GM10847 (cell line): ENCODE measurements at regions not wholly inside any gene's neighbourhood (a gene's known extent, or its start where the extent isn't known, plus 50 kb on each side); places are given as distances from the start of the nearest gene placed in this dataset.

Source experiments
- POLR2A ChIP-seq: IDR thresholded peaks from 2 replicates; pipeline ENCODE4 v1.6.1; 2011; ENCODE audit not compliant: insufficient read length; ENCODE audit errors: extremely low read depth

DNA sequence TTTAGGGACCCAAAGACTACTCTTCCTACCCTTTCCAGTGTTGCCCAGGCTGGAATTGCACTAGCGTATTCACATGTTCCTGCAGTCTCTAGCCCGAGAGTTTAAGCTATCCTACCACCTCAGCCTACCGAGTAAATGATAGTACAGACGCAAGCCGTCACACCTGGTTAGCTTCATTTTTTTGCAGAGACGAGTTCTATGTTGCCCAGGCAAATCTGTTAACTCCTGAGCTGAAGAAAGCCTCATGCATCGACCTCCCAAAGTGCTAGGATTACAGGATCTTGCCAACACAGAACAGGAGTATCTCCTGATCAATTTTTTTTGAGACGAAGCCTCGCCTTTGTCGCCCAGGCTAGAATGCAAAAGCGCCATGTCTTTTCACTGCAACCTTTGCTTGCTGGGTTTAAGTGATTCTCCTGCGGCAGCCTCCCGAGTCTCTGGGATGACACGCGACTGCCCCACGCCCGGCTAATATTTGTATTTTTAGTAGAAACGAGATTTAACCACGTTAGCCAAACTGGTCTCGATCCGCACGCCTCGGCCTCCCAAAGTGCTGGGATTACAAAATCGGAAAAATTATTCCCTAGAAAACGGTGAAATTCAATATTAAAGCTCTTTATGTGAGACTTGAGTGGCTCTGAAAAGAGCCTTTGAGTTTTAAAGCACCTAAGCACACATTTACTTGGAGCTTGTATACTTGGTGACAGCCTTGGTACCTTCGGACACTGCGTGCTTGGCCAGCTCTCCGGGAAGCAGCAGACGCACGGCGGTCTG is 128.5 kb downstream of the HFE start:
- no peak for TF ChIP-seq POLR2A

DNA sequence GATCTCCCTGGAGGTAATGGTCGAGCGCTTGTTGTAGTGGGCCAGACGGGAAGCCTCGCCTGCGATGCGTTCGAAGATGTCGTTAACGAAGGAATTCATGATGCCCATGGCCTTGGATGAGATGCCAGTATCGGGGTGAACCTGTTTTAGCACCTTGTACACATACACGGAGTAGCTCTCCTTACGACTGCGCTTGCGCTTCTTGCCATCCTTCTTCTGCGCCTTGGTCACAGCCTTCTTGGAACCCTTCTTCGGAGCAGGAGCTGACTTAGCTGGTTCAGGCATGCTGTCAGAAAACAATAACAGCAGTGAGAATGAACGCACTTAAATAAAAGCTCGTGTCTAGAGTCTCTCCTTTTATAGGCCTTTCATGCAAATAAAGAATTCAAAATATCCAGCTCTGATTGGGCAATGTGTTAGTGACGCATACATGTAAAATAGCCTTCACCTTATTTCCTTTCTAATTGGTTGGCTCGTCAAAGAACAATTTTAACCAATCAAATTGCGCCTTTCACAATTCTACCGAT is 129.2 kb downstream of the HFE start:
- TF ChIP-seq POLR2A, result peak; percentile 93

DNA sequence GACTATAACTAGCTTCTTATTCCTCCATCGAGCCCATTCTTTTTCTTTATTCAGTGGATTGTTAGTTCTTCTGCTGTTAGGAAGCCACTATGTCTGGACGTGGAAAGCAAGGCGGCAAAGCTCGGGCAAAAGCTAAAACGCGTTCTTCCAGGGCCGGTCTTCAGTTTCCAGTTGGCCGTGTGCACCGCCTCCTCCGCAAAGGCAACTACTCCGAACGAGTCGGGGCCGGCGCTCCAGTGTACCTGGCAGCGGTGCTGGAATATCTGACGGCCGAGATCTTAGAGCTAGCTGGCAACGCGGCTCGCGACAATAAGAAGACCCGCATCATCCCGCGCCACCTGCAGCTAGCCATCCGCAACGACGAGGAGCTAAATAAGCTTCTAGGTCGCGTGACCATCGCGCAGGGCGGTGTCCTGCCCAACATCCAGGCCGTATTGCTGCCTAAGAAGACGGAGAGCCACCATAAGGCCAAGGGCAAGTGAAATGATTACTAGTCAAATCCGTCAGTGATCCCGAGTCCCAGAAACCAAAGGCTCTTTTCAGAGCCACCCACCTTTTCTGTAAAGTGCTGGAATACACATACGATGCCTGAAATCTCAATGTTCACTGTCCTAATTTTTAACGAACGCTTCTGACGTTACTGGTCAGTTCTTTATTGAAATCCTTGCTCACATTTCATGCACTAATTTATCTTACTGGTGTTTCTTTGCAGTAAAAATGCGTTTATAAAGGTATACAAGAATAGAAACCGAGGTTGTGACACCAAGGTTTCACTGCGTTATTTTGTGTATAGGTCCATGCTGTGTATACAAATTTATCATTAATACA is 129.9 kb downstream of the HFE start:
- TF ChIP-seq POLR2A, result peak; percentile 97

DNA sequence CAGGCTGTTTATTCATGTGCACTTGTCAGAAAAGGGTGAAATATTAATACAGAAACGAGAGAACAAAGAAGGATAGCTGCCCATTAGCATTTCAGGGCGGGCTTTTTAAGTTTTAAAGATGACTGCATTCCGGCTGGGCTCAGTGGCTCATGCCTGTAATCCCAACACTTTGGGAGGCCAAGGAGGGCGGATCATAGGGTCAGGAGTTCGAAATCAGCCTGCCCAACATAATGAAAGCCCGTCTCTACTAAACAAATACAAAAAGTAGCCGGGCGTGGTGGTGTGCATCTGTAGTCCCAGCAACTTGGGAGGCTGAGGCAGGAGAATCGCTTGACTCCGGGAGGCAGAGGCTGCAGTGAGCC is 130.5 kb downstream of the HFE start:
- no peak for TF ChIP-seq POLR2A

DNA sequence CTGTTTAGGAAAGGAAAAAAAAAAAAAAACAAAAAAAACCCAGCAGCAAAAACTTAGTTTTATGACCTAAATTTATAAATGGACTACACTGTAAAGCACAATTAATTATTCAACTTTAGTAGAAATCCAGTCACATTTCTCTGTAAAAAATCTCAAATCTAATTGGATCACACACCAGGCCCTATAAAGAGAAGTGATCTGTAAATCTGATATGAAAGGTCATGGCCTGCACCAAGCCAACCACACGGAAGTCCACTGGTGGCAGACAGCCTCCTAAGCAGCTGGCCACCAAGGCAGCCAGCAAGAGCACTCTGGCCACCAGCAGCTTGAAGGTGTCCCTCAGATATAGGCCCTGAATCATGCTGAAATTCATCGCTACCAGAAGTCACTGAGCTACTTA is 131.6 kb downstream of the HFE start:
- no peak for TF ChIP-seq POLR2A

DNA sequence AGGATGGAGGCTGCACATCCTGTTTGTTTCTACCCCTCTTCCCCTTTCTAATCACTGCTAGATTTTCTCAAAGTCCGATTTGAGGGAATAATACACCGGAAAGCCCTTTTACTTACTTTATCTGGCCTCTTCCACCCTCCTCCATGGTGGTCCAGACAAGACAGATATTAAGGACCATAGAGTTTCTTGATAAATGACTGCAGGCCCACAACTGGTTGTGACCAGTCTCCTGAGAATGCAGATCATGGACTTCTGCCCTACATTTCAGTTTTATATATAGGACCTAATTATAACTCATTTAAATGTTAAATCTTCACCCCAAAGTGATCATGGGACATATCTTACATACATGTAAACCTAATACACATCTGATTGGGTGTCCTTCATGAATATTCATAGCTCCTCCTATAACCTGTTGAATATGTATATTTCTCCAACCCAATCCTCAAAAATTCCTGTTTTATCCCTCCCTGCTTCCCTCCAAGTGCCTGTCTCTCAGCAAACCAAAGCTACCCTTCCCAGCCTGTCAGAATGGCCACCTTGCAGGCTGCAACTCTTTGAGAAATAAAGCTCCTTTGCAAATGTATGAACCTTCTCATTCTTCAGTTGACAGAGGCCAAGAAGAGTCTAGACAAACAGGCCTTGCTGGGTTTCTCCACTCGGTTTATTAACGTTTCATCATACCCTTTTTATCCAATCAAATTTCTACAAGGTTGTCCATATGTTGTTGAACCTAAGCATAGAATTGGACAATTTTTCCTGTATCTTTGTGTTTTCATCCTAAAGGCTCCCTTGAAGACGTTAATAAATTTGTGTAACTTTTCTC is 133.1 kb downstream of the HFE start:
- no peak for TF ChIP-seq POLR2A

DNA sequence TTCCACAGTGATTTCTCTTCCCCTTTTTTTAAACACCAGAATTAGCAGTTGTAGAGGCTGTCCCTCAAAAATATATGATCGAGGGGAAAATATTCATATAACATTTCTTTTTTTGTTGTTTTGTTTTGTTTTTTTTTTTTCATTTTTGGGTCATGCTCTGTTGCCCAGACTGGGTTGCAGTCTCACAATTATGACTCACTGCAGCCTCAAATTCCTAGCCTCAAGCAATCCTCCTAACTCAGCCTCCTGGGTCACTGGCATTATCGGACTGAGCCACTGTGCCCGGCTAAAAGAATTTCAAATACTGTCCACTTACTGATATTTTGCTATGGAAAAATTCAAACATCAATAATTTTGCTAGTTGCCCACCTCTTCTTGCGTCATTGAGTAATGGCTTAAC is 134.0 kb downstream of the HFE start:
- TF ChIP-seq POLR2A, result no peak

DNA sequence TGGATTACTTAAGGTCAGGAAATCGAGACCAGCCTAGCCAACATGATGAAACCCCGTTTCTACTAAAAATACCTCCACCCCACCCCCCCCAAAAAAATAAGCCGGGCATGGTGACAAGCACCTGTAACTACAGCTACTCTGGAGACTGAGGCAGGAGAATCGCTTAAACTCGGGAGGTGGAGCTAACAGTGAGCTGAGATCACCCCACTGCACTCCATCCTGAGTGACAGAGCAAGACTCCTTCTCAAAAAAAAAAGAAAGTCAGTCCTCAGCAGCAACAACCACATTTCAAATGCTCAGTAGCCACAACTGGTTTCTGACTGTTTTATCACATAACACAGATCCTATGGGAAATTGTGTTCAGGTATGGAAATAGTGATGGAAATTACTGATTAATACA is 135.3 kb downstream of the HFE start:
- no peak for TF ChIP-seq POLR2A

DNA sequence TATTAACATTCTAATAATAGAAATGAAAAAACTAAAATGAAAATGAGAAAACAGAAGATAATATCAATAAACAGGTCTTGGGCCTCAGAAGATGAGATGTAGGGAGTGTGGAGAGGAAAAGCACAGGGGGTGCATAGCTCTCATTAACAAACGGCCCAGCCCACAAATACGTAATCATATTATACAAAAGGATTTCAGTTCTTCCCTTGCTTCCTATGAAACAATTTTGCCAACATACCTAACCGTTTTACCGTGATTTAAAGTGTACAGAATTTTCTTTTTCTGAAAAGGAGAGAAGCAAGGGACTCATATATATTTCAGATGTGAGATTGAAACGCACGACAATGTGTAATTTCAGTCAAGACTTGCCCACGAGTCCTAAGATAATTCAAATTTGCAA is 136.0 kb downstream of the HFE start:
- no peak for TF ChIP-seq POLR2A

DNA sequence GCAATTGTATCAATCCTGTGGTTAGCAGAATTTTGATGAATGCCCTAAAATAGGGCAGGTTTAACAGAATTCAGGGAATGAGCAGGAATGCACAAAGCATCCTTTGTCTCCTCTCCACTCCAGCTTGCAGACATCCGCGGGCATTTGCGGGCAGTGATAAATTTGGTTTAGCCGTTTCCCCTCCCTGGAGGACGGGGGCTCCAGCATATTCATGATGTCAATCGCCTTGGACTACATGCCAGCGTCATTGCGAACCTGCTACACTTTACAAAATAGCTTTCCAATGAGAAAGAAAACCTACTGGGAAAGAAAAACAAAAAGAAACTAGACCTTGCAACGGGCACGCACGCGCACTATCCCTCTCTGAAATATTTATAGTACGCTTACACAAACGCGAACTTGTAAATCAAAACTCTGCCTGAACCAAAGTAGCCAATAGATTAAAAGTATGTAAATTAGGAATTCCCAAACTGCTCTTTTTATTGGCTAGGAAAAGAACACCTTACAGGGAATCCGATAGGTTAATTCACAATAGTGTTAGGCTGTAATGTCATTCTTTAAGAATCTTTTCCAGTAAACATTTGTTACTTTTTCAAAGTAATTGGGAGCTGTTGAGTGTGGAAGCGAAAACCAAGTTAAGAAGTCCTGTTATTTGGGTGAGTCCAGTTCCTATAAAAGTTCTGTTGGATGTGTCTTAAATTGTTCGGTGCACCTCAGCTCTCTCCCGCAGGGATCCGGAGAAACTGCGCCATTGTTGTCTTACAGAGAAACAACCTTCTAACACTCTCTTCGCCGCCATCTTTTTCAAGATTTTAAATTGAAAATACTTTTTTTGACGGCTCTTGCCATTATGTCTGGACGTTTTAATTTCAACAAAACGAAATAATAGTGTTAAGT is 136.7 kb downstream of the HFE start:
- no peak for TF ChIP-seq POLR2A

DNA sequence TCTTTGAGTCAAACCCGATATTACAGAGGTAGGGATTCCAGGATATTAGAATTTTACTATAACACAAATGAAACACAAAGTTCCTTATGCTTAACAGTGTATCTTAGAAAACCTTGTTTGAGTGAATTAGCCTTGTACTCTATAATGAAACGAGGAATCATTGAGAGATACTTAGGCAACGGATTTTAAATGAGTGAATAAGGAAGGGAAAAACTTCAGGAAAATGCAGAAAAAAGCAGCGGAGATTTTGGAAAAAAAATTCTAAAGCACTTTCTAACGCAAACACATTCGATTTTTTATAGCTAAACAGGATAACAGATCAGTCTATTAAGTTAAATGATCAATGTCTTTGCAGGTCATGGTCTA is 137.3 kb downstream of the HFE start:
- TF ChIP-seq POLR2A, result no peak

DNA sequence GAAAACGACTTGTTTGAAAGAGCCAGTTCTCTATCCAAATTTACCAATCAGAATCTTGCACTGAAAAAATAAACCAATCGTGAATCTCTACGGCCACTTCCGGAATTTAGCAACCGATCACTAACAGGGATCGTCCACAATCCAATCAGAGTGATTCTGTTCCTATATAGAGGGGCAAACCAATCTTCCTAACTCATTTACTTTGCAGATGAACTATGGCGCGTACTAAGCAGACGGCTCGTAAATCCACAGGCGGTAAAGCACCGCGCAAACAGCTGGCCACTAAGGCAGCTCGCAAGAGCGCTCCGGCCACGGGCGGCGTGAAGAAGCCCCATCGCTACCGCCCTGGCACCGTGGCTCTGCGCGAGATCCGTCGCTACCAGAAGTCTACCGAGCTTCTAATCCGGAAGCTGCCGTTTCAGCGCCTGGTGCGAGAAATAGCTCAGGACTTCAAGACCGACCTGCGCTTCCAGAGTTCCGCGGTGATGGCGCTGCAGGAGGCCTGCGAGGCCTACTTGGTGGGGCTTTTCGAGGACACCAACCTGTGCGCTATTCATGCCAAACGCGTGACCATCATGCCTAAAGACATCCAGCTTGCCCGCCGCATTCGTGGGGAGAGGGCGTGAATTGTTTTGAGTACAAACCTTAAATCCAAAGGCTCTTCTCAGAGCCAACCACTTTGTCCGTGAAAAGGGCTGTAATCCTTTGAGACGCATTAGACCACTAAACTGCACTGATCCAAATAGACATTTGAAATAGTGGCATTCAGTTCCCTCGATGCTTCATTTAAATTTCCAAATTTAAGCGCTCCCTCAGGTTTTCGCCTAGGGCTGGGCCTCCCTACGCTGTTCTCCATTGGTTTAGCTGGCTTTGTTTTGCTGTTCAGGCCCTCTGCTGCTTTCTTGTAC is 138.0 kb downstream of the HFE start:
- TF ChIP-seq POLR2A, result no peak

DNA sequence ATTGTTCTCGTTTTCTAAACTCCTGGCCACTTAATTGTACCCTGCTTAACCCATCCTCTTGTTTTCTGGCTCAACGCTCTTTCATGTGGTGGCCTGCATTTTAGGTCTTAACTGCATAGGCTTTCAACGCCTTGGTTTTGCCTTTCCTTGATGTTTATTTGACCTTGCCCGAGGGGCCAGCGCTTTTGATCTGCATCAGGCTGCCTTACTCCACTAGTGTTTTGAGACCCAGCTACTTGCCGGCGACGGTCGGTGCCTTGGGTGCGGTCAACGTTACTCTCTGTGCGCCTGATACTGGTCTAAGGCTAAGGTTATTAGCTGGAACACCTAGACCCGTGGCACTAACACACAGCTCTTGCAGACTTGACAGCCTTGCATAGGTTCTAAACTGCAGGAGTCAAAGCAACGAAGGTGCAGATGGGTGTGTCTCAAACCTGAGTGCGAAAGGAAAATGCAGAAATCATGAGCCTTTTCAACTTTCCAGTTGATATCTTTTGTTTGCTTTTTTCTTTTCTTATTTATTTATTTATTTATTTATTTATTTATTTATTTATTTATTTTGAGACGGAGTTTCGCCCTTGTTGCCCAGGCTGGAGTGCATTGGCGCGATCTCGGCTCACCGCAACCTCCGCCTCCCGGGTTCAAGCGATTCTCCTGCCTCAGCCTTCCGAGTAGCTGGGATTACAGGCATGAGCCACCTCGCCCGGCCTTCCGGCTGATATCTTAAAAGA is 138.8 kb downstream of the HFE start:
- no peak for TF ChIP-seq POLR2A
